Endodermal cell (in vitro differentiated cells): ENCODE measurements at regions not wholly inside any gene's neighbourhood (a gene's known extent, or its start where the extent isn't known, plus 50 kb on each side); places are given as distances from the start of the nearest gene placed in this dataset.

Experiments
- DNase-seq: peaks from one replicate; pipeline ENCODE4 v3.0.0-alpha.2; 2017
- H3K27ac ChIP-seq: 2 replicates; pipeline ENCODE4 v1.5.1; 2013; ENCODE audit warnings: mild to moderate bottlenecking, low read depth, low read length, moderate library complexity
- H3K27me3 ChIP-seq: 2 replicates; pipeline ENCODE4 v1.6.1; 2013; ENCODE audit warnings: mild to moderate bottlenecking, low read length, moderate library complexity; ENCODE audit not compliant: insufficient read depth, control insufficient read depth, poor library complexity, severe bottlenecking
- H3K36me3 ChIP-seq: 2 replicates; pipeline ENCODE4 v1.7.0; 2013; ENCODE audit warnings: mild to moderate bottlenecking, low read length, moderate library complexity; ENCODE audit not compliant: control insufficient read depth, insufficient read depth
- H3K4me1 ChIP-seq: one replicate; pipeline ENCODE4 v1.7.0; 2013; ENCODE audit warnings: low read length; ENCODE audit not compliant: control insufficient read depth, insufficient read depth
- H3K4me3 ChIP-seq: 2 replicates; pipeline ENCODE4 v1.5.1; 2013; ENCODE audit warnings: mild to moderate bottlenecking, low read length, moderate library complexity
- H3K9ac ChIP-seq: 2 replicates; pipeline ENCODE4 v1.6.1; 2013; ENCODE audit warnings: mild to moderate bottlenecking, low read length, moderate library complexity; ENCODE audit not compliant: poor library complexity, severe bottlenecking; ENCODE audit errors: extremely low read depth
- H3K9me3 ChIP-seq: 2 replicates; pipeline ENCODE4 v1.6.1; 2013; ENCODE audit warnings: mild to moderate bottlenecking, low read length, moderate library complexity; ENCODE audit not compliant: control insufficient read depth
- H3K27ac Mint-ChIP-seq: 2 replicates; pipeline ENCODE4 v1.8.0; 2020; ENCODE audit warnings: mixed read lengths
- H3K27me3 Mint-ChIP-seq: 2 replicates; pipeline ENCODE4 v1.8.0; 2021; ENCODE audit warnings: mild to moderate bottlenecking, mixed read lengths; ENCODE audit not compliant: insufficient read depth
- H3K36me3 Mint-ChIP-seq: 2 replicates; pipeline ENCODE4 v1.8.0; 2020; ENCODE audit warnings: low read depth, mixed read lengths
- H3K4me1 Mint-ChIP-seq: 2 replicates; pipeline ENCODE4 v1.8.0; 2020; ENCODE audit warnings: mixed read lengths
- H3K4me3 Mint-ChIP-seq: 2 replicates; pipeline ENCODE4 v1.8.0; 2020; ENCODE audit warnings: mild to moderate bottlenecking, moderate library complexity, mixed read lengths
- H3K9me3 Mint-ChIP-seq: 2 replicates; pipeline ENCODE4 v1.8.0; 2020; ENCODE audit warnings: mild to moderate bottlenecking, mixed read lengths
- CTCF ChIP-seq: fragments of 200-600 bp; sonication (generic); conservative IDR thresholded peaks from 2 replicates; pipeline ENCODE4 v1.5.0; 2021; ENCODE audit warnings: antibody characterized with exemption, mild to moderate bottlenecking
- WGBS, 2 experiments: methylation state at CpG; one replicate each; pipeline versions ENCODE4 v1.1.5 to v1.1.7; 2013; ENCODE audit warnings: missing lambda C conversion rate in 2 of 2, mixed read lengths in 1 of 2; ENCODE audit not compliant: insufficient coverage in 1 of 2, insufficient read length in 1 of 2; 5-methylcytosine and 5-hydroxymethylcytosine counted together

- Mint-ChIP-seq H3K4me3 (no peak overlapping the region), H3K27me3 (peaks cover 5% of the 10 kb centered on the region), H3K9me3 (no peaks in the 10 kb centered on the region), H3K36me3 (no peaks in the 10 kb centered on the region), H3K27ac (no peak overlapping the region), H3K4me1 (peaks cover 5% of the 10 kb centered on the region)
- Histone ChIP-seq H3K27me3 (no peaks in the 10 kb centered on the region), H3K4me3 (no peak overlapping the region), H3K4me1 (no peaks in the 10 kb centered on the region), H3K9me3 (no peaks in the 10 kb centered on the region), H3K36me3 (no peaks in the 10 kb centered on the region), H3K9ac (no peak overlapping the region), H3K27ac (no peak overlapping the region)
- no peak for DNase-seq
- 95% methylated on average over 1 of the region's 1 CpG; no CpG with 5 or more reads in 1 of the 2 experiments for WGBS, 2 experiments
- no peak for TF ChIP-seq CTCF
Measured at GRCh38 chr14:34170882-34171281, 220.0 kb upstream of the EGLN3 start.

GRCh38 chr14:34169561-34169960, 218.7 kb upstream of the EGLN3 start:
- no peak overlapping the region for H3K27ac ChIP-seq
- H3K4me3 ChIP-seq = no peak overlapping the region
- no peak overlapping the region for H3K4me3 Mint-ChIP-seq
- no peaks in the 10 kb centered on the region for H3K27me3 ChIP-seq
- H3K9ac ChIP-seq = no peak overlapping the region
- H3K9me3 ChIP-seq = no peaks in the 10 kb centered on the region
- DNase-seq = no peak
- H3K4me1 Mint-ChIP-seq = peaks cover 12% of the 10 kb centered on the region
- no peaks in the 10 kb centered on the region for H3K9me3 Mint-ChIP-seq
- peaks cover 5% of the 10 kb centered on the region for H3K27me3 Mint-ChIP-seq
- TF ChIP-seq CTCF = no peak
- WGBS, 2 experiments = 84% methylated on average over 3 of the region's 3 CpGs
- H3K27ac Mint-ChIP-seq = no peak overlapping the region
- H3K36me3 ChIP-seq = no peaks in the 10 kb centered on the region
- H3K4me1 ChIP-seq = no peaks in the 10 kb centered on the region
- no peaks in the 10 kb centered on the region for H3K36me3 Mint-ChIP-seq

- no peaks in the 10 kb centered on the region for H3K9me3 ChIP-seq
- Mint-ChIP-seq H3K4me1 (peaks cover 12% of the 10 kb centered on the region), H3K27me3 (peaks cover 4% of the 10 kb centered on the region), H3K36me3 (no peaks in the 10 kb centered on the region), H3K4me3 (no peak overlapping the region), H3K9me3 (no peaks in the 10 kb centered on the region), H3K27ac (no peak overlapping the region)
- WGBS, 2 experiments = 86 to 88% methylated on average over 7 to 8 of the region's 8 CpGs
- no peaks in the 10 kb centered on the region for H3K27me3 ChIP-seq
- no peak overlapping the region for H3K9ac ChIP-seq
- no peaks in the 10 kb centered on the region for H3K4me1 ChIP-seq
- H3K27ac ChIP-seq = no peak overlapping the region
- no peaks in the 10 kb centered on the region for H3K36me3 ChIP-seq
- TF ChIP-seq CTCF = no peak
- DNase-seq = no peak
- H3K4me3 ChIP-seq = no peak overlapping the region
Measured at GRCh38 chr14:34168656-34169055, 217.8 kb upstream of the EGLN3 start.
